SKM-1 treated with dmso at 0.1 percent for 144 hours (cell line): ENCODE measurements at regions not wholly inside any gene's neighbourhood (a gene's known extent, or its start where the extent isn't known, plus 50 kb on each side); places are given as distances from the start of the nearest gene placed in this dataset.

ENCODE experiments used
- DNase-seq: peaks from one replicate; lab custom pipeline; 2025; ENCODE audit not compliant: unreplicated experiment; lab: John Stamatoyannopoulos, UW

- DNase-seq: no peak
These were observed 125.7 kb upstream of the GADD45A start for GRCh38 chr1:67559222-67559700.

GRCh38 chr1:67560580-67561255 is 124.3 kb upstream of the GADD45A start:
- DNase-seq: peak; percentile 81

GRCh38 chr1:67561704-67562113 is 123.3 kb upstream of the GADD45A start:
- DNase-seq: peak; percentile 49

- no peak for DNase-seq
These were observed 121.3 kb upstream of the GADD45A start for GRCh38 chr1:67563684-67564083.

GRCh38 chr1:67564193-67564592 is 120.8 kb upstream of the GADD45A start:
- no peak for DNase-seq

GRCh38 chr1:67566803-67567377 is 118.1 kb upstream of the GADD45A start:
- DNase-seq: no peak

- no peak for DNase-seq
These were observed 114.4 kb upstream of the GADD45A start for GRCh38 chr1:67570486-67571143.

- no peak for DNase-seq
These were observed 113.6 kb upstream of the GADD45A start for GRCh38 chr1:67571406-67571805.

GRCh38 chr1:67571901-67572593 is 113.0 kb upstream of the GADD45A start:
- no peak for DNase-seq

- DNase-seq: no peak
These were observed 112.3 kb upstream of the GADD45A start for GRCh38 chr1:67572594-67573221.

GRCh38 chr1:67573311-67573872 is 111.6 kb upstream of the GADD45A start:
- no peak for DNase-seq

- DNase-seq: no peak
These were observed 110.8 kb upstream of the GADD45A start for GRCh38 chr1:67574221-67574620.

GRCh38 chr1:67575861-67576260 is 109.1 kb upstream of the GADD45A start:
- DNase-seq: no peak

GRCh38 chr1:67576474-67576873 is 108.5 kb upstream of the GADD45A start:
- no peak for DNase-seq

GRCh38 chr1:67577646-67578045 is 107.4 kb upstream of the GADD45A start:
- DNase-seq: no peak

- DNase-seq: no peak
These were observed 106.5 kb upstream of the GADD45A start for GRCh38 chr1:67578397-67579020.

- DNase-seq: no peak
These were observed 105.2 kb upstream of the GADD45A start for GRCh38 chr1:67579623-67580394.

- no peak for DNase-seq
These were observed 104.2 kb upstream of the GADD45A start for GRCh38 chr1:67580691-67581403.
